Osteoblast (primary cell): ENCODE measurements at regions not wholly inside any gene's neighbourhood (a gene's known extent, or its start where the extent isn't known, plus 50 kb on each side); places are given as distances from the start of the nearest gene placed in this dataset.

Experiments
- DNase-seq: peaks from one replicate; pipeline ENCODE4 v3.0.0; 2011; ENCODE audit warnings: low spot score, mixed read lengths; ENCODE audit not compliant: insufficient read length; ENCODE audit errors: missing footprints
- H2AFZ ChIP-seq: 2 replicates; pipeline ENCODE4 v1.6.0; 2011; ENCODE audit warnings: mild to moderate bottlenecking, low read length
- H3K27ac ChIP-seq: 2 replicates; pipeline ENCODE4 v1.5.1; 2011; ENCODE audit warnings: mild to moderate bottlenecking, low read depth, low read length, moderate library complexity
- H3K27me3 ChIP-seq: 2 replicates; pipeline ENCODE4 v1.6.0; 2012; ENCODE audit warnings: mild to moderate bottlenecking, control low read depth, inconsistent platforms, low read length, moderate library complexity; ENCODE audit not compliant: insufficient read depth
- H3K36me3 ChIP-seq: 2 replicates; pipeline ENCODE4 v1.5.1; 2011; ENCODE audit warnings: mild to moderate bottlenecking, low read length, control low read depth, moderate library complexity; ENCODE audit not compliant: insufficient read depth
- H3K4me1 ChIP-seq: 2 replicates; pipeline ENCODE4 v1.5.1; 2011; ENCODE audit warnings: mild to moderate bottlenecking, low read length, control low read depth, moderate library complexity; ENCODE audit not compliant: insufficient read depth
- H3K4me2 ChIP-seq: 2 replicates; pipeline ENCODE4 v1.6.0; 2011; ENCODE audit warnings: mild to moderate bottlenecking, low read length; ENCODE audit not compliant: insufficient read depth
- H3K4me3 ChIP-seq: fragments of 200-600 bp; sonication (generic); 3 replicates; pipeline ENCODE4 v1.5.1; 2012; ENCODE audit warnings: mild to moderate bottlenecking, low read length, inconsistent platforms; ENCODE audit not compliant: insufficient read depth
- H3K79me2 ChIP-seq: 2 replicates; pipeline ENCODE4 v1.6.0; 2012; ENCODE audit warnings: mild to moderate bottlenecking, low read length, control low read depth, inconsistent platforms; ENCODE audit not compliant: insufficient read depth
- H3K9me3 ChIP-seq: 2 replicates; pipeline ENCODE4 v1.5.1; 2011; ENCODE audit warnings: low read depth, low read length, control low read depth
- H4K20me1 ChIP-seq: 2 replicates; pipeline ENCODE4 v1.6.0; 2012; ENCODE audit warnings: mild to moderate bottlenecking, low read length, control low read depth; ENCODE audit not compliant: insufficient read depth
- CTCF ChIP-seq: IDR thresholded peaks from 2 replicates; pipeline ENCODE4 v1.5.1; 2011; ENCODE audit warnings: mild to moderate bottlenecking, low read depth, low read length, moderate library complexity; ENCODE audit errors: extremely low read depth

- H4K20me1 ChIP-seq, result no peaks in the 10 kb centered on the region
- no peaks in the 10 kb centered on the region for H3K36me3 ChIP-seq
- no peak overlapping the region for H3K4me3 ChIP-seq
- no peak for DNase-seq
- H2AFZ ChIP-seq, result no peak overlapping the region
- H3K27ac ChIP-seq, result no peak overlapping the region
- H3K4me2 ChIP-seq, result no peak overlapping the region
- no peaks in the 10 kb centered on the region for H3K4me1 ChIP-seq
- H3K27me3 ChIP-seq, result no peaks in the 10 kb centered on the region
- TF ChIP-seq CTCF, result no peak
- no peaks in the 10 kb centered on the region for H3K9me3 ChIP-seq
- H3K79me2 ChIP-seq, result no peaks in the 10 kb centered on the region
Observed at GRCh38 chr5:4857761-4858160, 282.4 kb upstream of the ADAMTS16 start.

DNA sequence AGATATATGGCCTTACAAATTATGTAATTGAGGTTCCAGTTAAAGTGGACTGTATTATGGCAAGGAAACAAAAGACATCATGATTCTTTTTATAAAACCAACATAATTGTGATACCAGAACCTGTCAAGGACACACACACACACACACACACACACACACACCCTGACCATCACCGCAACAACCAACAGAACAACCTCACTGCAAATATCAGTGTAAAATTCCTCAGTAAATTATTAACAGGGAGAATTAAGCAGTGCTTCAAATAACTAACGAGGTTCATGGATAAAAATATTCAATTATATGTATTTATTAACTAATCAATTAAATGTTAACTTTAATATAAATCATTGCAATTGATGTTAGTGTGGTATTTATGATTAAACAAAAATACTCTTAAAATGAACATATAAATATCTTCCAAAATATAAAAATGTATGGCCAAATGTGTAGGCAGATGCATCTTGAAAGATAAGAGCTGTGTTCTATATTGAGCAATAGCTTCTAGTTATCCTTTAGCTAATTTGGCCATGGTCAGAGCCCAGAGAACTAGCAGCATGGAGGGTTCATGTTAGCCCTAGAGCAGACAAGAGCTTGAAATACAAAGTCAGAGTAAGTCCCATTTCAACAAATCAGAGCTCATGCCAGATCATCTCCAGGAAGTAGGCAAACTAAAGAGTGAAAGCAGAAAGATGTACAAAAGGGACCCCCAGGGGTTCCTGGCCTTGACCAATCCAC, 280.5 kb upstream of the ADAMTS16 start:
- TF ChIP-seq CTCF, result no peak
- no peaks in the 10 kb centered on the region for H3K27me3 ChIP-seq
- no peaks in the 10 kb centered on the region for H3K9me3 ChIP-seq
- H3K4me2 ChIP-seq, result no peak overlapping the region
- H3K79me2 ChIP-seq, result no peaks in the 10 kb centered on the region
- no peaks in the 10 kb centered on the region for H4K20me1 ChIP-seq
- H3K4me1 ChIP-seq, result no peaks in the 10 kb centered on the region
- H2AFZ ChIP-seq, result no peak overlapping the region
- no peak for DNase-seq
- H3K27ac ChIP-seq, result no peak overlapping the region
- no peaks in the 10 kb centered on the region for H3K36me3 ChIP-seq
- H3K4me3 ChIP-seq, result no peak overlapping the region

DNA sequence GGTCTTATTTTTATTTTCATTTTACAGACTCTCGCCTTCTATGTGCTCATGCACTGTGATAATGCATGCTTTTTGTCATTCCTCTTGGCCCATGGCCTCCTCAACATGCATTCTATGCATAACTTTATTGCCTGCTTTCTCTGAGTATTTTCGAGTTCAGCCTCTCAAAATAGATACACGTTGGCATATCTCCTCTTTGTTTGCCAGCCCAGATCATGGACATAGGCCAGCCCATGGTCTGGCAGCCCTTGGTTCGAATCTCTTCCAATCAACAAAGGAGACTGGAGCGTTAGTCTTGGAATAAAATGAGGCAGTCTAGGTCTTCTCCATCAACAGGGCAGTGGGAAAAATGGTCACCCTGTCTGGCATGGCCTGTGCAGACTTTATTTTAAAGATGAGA, 279.5 kb upstream of the ADAMTS16 start:
- Histone ChIP-seq H3K4me1 (no peaks in the 10 kb centered on the region), H3K79me2 (no peaks in the 10 kb centered on the region), H3K36me3 (no peaks in the 10 kb centered on the region), H3K27me3 (no peaks in the 10 kb centered on the region), H3K4me3 (no peak overlapping the region), H3K9me3 (no peaks in the 10 kb centered on the region), H2AFZ (no peak overlapping the region), H4K20me1 (no peaks in the 10 kb centered on the region), H3K27ac (no peak overlapping the region), H3K4me2 (no peak overlapping the region)
- TF ChIP-seq CTCF, result no peak
- DNase-seq, result no peak

DNA sequence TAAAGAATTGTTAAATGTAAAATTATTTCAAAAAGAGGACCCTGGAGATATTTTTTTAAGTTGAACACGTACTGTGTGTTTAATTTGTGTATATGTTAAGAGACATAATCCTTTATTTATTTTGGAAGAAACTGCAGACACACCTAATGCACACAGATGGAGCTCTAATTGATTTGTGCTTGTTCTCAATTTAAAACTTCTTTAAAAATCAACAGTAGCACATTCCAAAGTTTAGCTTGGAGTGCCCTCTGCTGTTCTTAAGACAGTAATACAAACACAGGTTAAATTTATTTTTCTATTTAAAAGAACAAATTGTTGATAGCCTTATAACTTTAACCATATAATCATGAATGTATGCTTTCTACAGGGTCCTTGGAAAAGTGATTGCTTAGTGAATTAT, 277.6 kb upstream of the ADAMTS16 start:
- DNase-seq, result no peak
- Histone ChIP-seq H3K27me3 (no peaks in the 10 kb centered on the region), H3K27ac (no peak overlapping the region), H3K4me1 (no peaks in the 10 kb centered on the region), H3K36me3 (no peaks in the 10 kb centered on the region), H4K20me1 (no peaks in the 10 kb centered on the region), H3K4me3 (no peak overlapping the region), H3K9me3 (no peaks in the 10 kb centered on the region), H2AFZ (no peak overlapping the region), H3K4me2 (no peak overlapping the region), H3K79me2 (no peaks in the 10 kb centered on the region)
- TF ChIP-seq CTCF, result peak; percentile 59
